NCI-H82 treated with DMSO at 0.1 percent for 48 hours (cell line): ENCODE measurements at regions not wholly inside any gene's neighbourhood (a gene's known extent, or its start where the extent isn't known, plus 50 kb on each side); places are given as distances from the start of the nearest gene placed in this dataset.
"Not testable (repeated sequence)": the region's sequence is repeated elsewhere in the genome, so short reads cannot be mapped to it uniquely, and the experiment has no call there.

Source experiments
- DNase-seq: peaks from one replicate; lab custom pipeline; 2025; ENCODE audit not compliant: unreplicated experiment; lab: John Stamatoyannopoulos, UW

- no peak for DNase-seq
These were observed 66.1 kb downstream of the GADD45G start for GRCh38 chr9:89670801-89671434.

- no peak for DNase-seq
These were observed 69.8 kb downstream of the GADD45G start for GRCh38 chr9:89674667-89675057.

GRCh38 chr9:89675058-89675742 is 70.4 kb downstream of the GADD45G start:
- DNase-seq = peak; percentile 94

- no peak for DNase-seq
These were observed 71.5 kb downstream of the GADD45G start for GRCh38 chr9:89676281-89676680.

GRCh38 chr9:89677702-89678395 is 73.0 kb downstream of the GADD45G start:
- peak; percentile 36 for DNase-seq

GRCh38 chr9:89678396-89679015 is 73.7 kb downstream of the GADD45G start:
- DNase-seq = no peak

GRCh38 chr9:89679016-89679415 is 74.2 kb downstream of the GADD45G start:
- DNase-seq = no peak

GRCh38 chr9:89679581-89679980 is 74.8 kb downstream of the GADD45G start:
- DNase-seq = no peak

GRCh38 chr9:89680547-89681467 is 76.0 kb downstream of the GADD45G start:
- no peak for DNase-seq

- not testable (repeated sequence) for DNase-seq
These were observed 76.7 kb downstream of the GADD45G start for GRCh38 chr9:89681468-89681859.

GRCh38 chr9:89683626-89684025 is 78.8 kb downstream of the GADD45G start:
- no peak for DNase-seq

- DNase-seq = no peak
These were observed 79.4 kb downstream of the GADD45G start for GRCh38 chr9:89684218-89684617.

- no peak for DNase-seq
These were observed 80.3 kb downstream of the GADD45G start for GRCh38 chr9:89684912-89685636.

GRCh38 chr9:89685698-89686097 is 80.9 kb downstream of the GADD45G start:
- no peak for DNase-seq

GRCh38 chr9:89686126-89686525 is 81.3 kb downstream of the GADD45G start:
- DNase-seq = no peak

GRCh38 chr9:89686621-89687020 is 81.8 kb downstream of the GADD45G start:
- no peak for DNase-seq

GRCh38 chr9:89687188-89687587 is 82.4 kb downstream of the GADD45G start:
- DNase-seq = no peak

- no peak for DNase-seq
These were observed 83.0 kb downstream of the GADD45G start for GRCh38 chr9:89687848-89688247.

GRCh38 chr9:89689321-89689720 is 84.5 kb downstream of the GADD45G start:
- not testable (repeated sequence) for DNase-seq

GRCh38 chr9:89690334-89690912 is 85.6 kb downstream of the GADD45G start:
- DNase-seq = peak; percentile 21
